ENCODE measurements at regions not wholly inside any gene's neighbourhood (a gene's known extent, or its start where the extent isn't known, plus 50 kb on each side); places are given as distances from the start of the nearest gene placed in this dataset.

DNA sequence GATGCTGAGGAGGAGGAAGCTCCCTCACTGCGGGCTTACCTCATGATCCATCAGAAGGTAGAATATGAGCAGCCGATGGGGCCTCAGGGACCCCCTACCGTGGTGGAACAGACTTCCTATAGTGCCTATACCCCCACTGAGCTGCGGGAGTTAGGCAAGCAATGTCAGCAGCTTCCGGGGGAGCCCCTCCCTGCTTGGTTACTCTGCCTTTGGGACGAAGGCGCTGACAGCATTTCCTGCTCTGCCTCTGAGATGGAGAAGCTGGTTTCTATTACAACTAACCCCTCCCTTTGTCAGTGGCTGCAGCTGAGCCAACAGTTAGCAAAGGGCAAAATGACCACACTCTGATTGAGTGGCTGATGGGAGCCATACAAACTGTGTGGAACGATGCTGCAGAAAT, 430.7 kb downstream of the IDS start:
- Mint-ChIP-seq H3K9me3 (no peaks in the 10 kb centered on the region), H3K27me3 (ENCODE audit: low read depth) (no peaks in the 10 kb centered on the region), H3K4me3 (no peak overlapping the region), H3K4me1 (ENCODE audit: low read depth) (peaks cover 4% of the 10 kb centered on the region), H3K36me3 (ENCODE audit: insufficient read depth) (no peaks in the 10 kb centered on the region)
- peak; percentile 27 to 48 for ATAC-seq
- DNase-seq = no peak

DNA sequence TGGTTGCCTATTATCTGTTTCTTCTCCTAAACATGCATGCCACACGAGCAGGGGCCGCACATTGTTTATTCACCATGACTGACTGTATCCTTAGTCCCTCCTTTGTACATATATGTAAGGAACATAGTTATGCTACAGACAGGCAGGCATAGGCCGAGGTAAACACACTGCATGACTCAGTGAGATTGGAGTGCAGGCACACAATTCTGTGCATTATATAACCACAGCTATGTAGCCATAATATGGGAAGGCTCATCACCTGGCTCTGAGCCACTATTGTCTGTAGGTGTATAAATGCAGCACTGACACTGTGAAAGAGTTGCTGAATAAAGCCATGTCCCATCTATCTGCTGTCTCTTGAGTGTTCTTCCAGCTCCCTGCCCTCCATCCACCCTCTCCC, 431.6 kb downstream of the IDS start:
- peaks cover 4% of the 10 kb centered on the region for H3K4me1 Mint-ChIP-seq (ENCODE audit: low read depth)
- no peak for ATAC-seq

DNA sequence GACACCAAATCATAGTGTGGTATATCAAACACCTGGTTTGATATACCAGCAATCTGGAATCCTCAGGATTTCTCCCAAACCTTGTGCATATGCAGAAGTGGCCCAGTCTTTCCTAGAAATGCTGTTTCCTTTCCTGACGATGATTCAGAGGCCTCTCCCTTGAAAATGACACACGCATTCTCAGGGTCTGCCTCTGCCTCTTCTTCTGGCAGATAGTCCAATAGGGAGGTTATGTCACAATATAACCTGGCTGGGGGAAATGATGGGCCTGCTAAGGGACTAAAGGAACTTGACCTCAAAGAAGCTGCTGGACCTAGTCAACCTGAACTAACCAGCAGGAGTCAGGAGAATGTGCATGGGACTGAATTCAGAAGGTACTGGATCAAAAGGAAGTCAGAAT, 435.2 kb downstream of the IDS start:
- DNase-seq (no peak), ATAC-seq (no peak)
- Mint-ChIP-seq H3K27me3 (ENCODE audit: low read depth) (no peaks in the 10 kb centered on the region), H3K4me3 (no peak overlapping the region), H3K4me1 (ENCODE audit: low read depth) (peaks cover 4% of the 10 kb centered on the region), H3K36me3 (ENCODE audit: insufficient read depth) (no peaks in the 10 kb centered on the region), H3K9me3 (no peaks in the 10 kb centered on the region)

More for the DNA sequence above, 431.6 kb downstream of the IDS start:
- Mint-ChIP-seq H3K9me3 (no peaks in the 10 kb centered on the region), H3K4me3 (no peak overlapping the region), H3K27me3 (ENCODE audit: low read depth) (no peaks in the 10 kb centered on the region), H3K36me3 (ENCODE audit: insufficient read depth) (no peaks in the 10 kb centered on the region)
- DNase-seq = no peak

DNA sequence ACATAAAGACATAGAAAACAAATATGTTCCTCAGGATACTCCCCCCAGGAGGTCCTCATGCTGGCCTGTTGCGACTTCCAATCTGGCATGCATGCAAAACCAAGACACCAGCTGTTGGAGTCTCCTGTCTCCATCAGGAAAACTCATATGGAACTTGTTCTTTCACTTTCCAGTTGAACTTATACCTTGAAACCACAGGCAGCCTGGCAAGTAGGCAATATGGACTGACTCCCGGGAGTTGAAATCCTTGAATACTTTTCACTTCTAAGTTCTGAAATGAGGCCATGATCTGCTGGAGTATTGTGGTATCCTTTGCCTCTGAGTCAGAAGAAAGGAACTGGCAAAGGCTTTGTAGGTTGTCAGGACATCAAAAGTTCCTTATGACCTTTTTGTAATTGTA, 444.2 kb downstream of the IDS start:
- Mint-ChIP-seq H3K4me3 (no peak overlapping the region), H3K36me3 (ENCODE audit: insufficient read depth) (no peaks in the 10 kb centered on the region), H3K9me3 (no peaks in the 10 kb centered on the region), H3K27me3 (ENCODE audit: low read depth) (peaks cover 1% of the 10 kb centered on the region), H3K4me1 (ENCODE audit: low read depth) (no peaks in the 10 kb centered on the region)
- DNase-seq = no peak
- no peak for ATAC-seq
